OCI-LY7 (cell line): ENCODE measurements at regions not wholly inside any gene's neighbourhood (a gene's known extent, or its start where the extent isn't known, plus 50 kb on each side); places are given as distances from the start of the nearest gene placed in this dataset.

ENCODE experiments used
- BruUV-seq: library from RNA; stranded (reverse); fragments of 400-500 nt; replicated peaks from 2 replicates; lab custom pipeline; 2021; lab: Mats Ljungman, UMichigan
- CTCF ChIA-PET: fragments of 300-600 bp; sonication (Branson Sonifier 250); formaldehyde crosslinking; loops from one replicate; lab custom pipeline; 2022; ENCODE audit warnings: antibody characterized with exemption; ENCODE audit not compliant: unreplicated experiment; lab: Charles Lee
- POLR2A ChIA-PET: fragments of 300-600 bp; sonication (Branson Sonifier 250); formaldehyde crosslinking; loops from one replicate; lab custom pipeline; 2022; ENCODE audit warnings: antibody characterized with exemption; lab: Charles Lee
- DNase-seq: peaks from one replicate; pipeline ENCODE4 v3.0.0-alpha.2; 2015; ENCODE audit warnings: low spot score
- H2AFZ ChIP-seq: fragments of 200-600 bp; sonication (generic), shearing (Covaris generic); 2 replicates; pipeline ENCODE4 v1.6.1; 2014; ENCODE audit warnings: mild to moderate bottlenecking, antibody characterized with exemption, low read length, moderate library complexity
- H3K27ac ChIP-seq: fragments of 200-600 bp; sonication (generic); 2 replicates; pipeline ENCODE4 v1.5.1; 2014; ENCODE audit warnings: mixed run types, low read depth, mild to moderate bottlenecking, moderate library complexity, low read length, inconsistent platforms; ENCODE audit not compliant: poor library complexity, severe bottlenecking
- H3K36me3 ChIP-seq: fragments of 200-600 bp; sonication (generic); 2 replicates; pipeline ENCODE4 v1.6.1; 2014; ENCODE audit warnings: mild to moderate bottlenecking, antibody characterized with exemption, low read length, moderate library complexity, mixed read lengths; ENCODE audit not compliant: insufficient read depth
- H3K4me1 ChIP-seq: fragments of 200-600 bp; sonication (generic); 2 replicates; pipeline ENCODE4 v1.5.1; 2014; ENCODE audit warnings: mild to moderate bottlenecking, low read length; ENCODE audit not compliant: insufficient read depth, poor library complexity, severe bottlenecking
- H3K4me2 ChIP-seq: fragments of 200-600 bp; sonication (generic); 2 replicates; pipeline ENCODE4 v1.6.1; 2014; ENCODE audit warnings: mild to moderate bottlenecking, low read length
- H3K4me3 ChIP-seq: fragments of 200-600 bp; sonication (generic); 2 replicates; pipeline ENCODE4 v1.5.1; 2014; ENCODE audit warnings: mild to moderate bottlenecking, low read depth, low read length; ENCODE audit not compliant: poor library complexity, severe bottlenecking
- H3K79me2 ChIP-seq: fragments of 200-600 bp; sonication (generic); 2 replicates; pipeline ENCODE4 v1.6.1; 2016; ENCODE audit warnings: low read depth, mild to moderate bottlenecking, low read length, moderate library complexity, mixed read lengths; ENCODE audit not compliant: insufficient read depth
- H3K9me2 ChIP-seq: fragments of 200-600 bp; sonication (generic); 2 replicates; pipeline ENCODE4 v1.6.1; 2016; ENCODE audit warnings: mild to moderate bottlenecking, low read length, mixed read lengths; ENCODE audit not compliant: insufficient read depth
- H3K9me3 ChIP-seq: fragments of 200-600 bp; sonication (generic); 2 replicates; pipeline ENCODE4 v1.6.1; 2014; ENCODE audit warnings: mild to moderate bottlenecking, mixed run types, low read length, mixed read lengths
- H4K20me1 ChIP-seq: fragments of 200-600 bp; sonication (generic); 2 replicates; pipeline ENCODE4 v1.6.1; 2014; ENCODE audit warnings: mild to moderate bottlenecking, antibody characterized with exemption, low read length, moderate library complexity, mixed read lengths; ENCODE audit not compliant: insufficient read depth
- EZH2phosphoT487 ChIP-seq: fragments of 200-600 bp; sonication (generic); IDR thresholded peaks from 2 replicates; pipeline ENCODE4 v1.6.1; 2018; ENCODE audit warnings: low read depth, borderline replicate concordance, mild to moderate bottlenecking, mixed run types, antibody characterized with exemption, low read length, moderate library complexity, mixed read lengths
- intact Hi-C: fragments of 100-400 bp; cut with micrococcal nuclease; formaldehyde crosslinking; loops from one replicate; pipeline ENCODE4 v1.10.0; 2022; ENCODE audit not compliant: unreplicated experiment
- TF ChIP-seq, protein P1 (sequence below): fragments of 200-600 bp; sonication (generic); conservative IDR thresholded peaks from 2 replicates; pipeline ENCODE4 v1.5.1; 2014; ENCODE audit warnings: mild to moderate bottlenecking, antibody characterized with exemption, low read length, moderate library complexity, mixed read lengths

DNA sequence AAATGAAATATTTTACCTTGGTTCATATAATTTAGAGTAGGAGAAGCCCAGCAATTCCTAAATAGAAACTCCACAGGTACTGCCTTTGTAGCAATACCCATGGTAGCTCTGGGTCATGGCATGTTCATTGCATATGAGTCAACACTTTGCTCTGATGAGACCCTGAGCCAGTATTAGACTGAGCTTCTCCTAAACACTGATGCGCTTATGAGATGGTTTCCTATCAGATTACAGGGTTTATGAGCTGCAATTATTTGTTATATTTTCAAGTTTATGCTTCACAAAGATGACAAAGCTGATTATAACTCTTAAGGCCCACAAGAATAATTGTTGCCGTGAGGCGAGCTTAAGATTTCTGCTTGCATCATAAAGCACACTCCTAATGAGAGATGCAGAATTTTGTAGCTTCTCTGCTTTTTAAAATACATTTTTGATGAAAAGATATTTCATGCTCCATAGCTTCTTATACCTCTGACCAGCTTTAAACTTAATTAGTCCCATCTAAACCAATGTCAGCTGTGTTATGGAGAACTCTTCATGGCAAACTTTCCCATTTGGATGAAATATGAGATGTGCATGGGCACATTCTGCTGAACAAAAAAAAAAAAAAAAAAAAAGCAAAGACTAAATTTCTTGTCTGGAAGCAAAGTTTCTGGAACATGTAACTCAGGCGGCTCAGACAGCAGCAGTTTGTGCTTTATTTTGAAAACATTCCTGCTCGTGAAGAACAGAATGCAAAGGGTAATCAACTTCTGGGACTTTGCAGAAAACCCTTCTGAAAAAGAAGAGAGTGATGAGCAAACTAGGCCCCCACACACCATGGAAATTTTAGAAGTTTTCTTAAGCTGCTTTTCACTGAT is 162.6 kb downstream of the KCNE4 start:
- Histone ChIP-seq H4K20me1 (no peaks in the 10 kb centered on the region), H3K27ac (no peak overlapping the region), H3K4me2 (no peak overlapping the region), H3K36me3 (no peaks in the 10 kb centered on the region), H3K4me3 (no peak overlapping the region), H3K9me2 (no peaks in the 10 kb centered on the region), H3K79me2 (no peaks in the 10 kb centered on the region), H3K9me3 (no peaks in the 10 kb centered on the region), H3K4me1 (no peaks in the 10 kb centered on the region), H2AFZ (no peak overlapping the region)
- POLR2A ChIA-PET = interaction anchor here (0.7 to 0.8 kb wide), 2 partner anchors 29 to 1179 kb away, joined by 3 to 7 read pairs; no protein-coding TSS in a partner anchor
- TF ChIP-seq, protein P1, sequence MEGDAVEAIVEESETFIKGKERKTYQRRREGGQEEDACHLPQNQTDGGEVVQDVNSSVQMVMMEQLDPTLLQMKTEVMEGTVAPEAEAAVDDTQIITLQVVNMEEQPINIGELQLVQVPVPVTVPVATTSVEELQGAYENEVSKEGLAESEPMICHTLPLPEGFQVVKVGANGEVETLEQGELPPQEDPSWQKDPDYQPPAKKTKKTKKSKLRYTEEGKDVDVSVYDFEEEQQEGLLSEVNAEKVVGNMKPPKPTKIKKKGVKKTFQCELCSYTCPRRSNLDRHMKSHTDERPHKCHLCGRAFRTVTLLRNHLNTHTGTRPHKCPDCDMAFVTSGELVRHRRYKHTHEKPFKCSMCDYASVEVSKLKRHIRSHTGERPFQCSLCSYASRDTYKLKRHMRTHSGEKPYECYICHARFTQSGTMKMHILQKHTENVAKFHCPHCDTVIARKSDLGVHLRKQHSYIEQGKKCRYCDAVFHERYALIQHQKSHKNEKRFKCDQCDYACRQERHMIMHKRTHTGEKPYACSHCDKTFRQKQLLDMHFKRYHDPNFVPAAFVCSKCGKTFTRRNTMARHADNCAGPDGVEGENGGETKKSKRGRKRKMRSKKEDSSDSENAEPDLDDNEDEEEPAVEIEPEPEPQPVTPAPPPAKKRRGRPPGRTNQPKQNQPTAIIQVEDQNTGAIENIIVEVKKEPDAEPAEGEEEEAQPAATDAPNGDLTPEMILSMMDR = no peak
- no peak for TF ChIP-seq EZH2phosphoT487
- CTCF ChIA-PET = no interaction called here
- DNase-seq = no peak
- intact Hi-C loops = no loop called here
- BruUV-seq = no TSS peak

DNA sequence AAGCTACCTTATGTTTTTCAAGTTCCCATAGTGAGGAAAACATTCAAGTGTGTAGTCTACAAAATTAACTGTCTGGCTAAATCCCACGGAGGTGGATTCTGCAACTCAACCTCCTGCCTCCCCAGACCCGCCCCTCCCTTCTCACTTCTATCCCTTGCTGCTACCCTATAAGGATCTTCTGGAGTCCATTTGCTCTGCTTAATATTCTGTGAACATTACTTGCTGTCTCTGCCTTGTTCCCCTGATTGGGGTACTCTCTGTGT is 163.2 kb downstream of the KCNE4 start:
- no peaks in the 10 kb centered on the region for H3K79me2 ChIP-seq
- ChIA-PET POLR2A (interaction anchor here (0.8 kb wide), 1 partner anchor 28 kb away, joined by 3 read pairs; no protein-coding TSS in a partner anchor), CTCF (no interaction called here)
- no TSS peak for BruUV-seq
- H3K4me3 ChIP-seq = no peak overlapping the region
- no peaks in the 10 kb centered on the region for H4K20me1 ChIP-seq
- no peak overlapping the region for H3K4me2 ChIP-seq
- no peak overlapping the region for H2AFZ ChIP-seq
- TF ChIP-seq, protein P1 = no peak
- no peak for TF ChIP-seq EZH2phosphoT487
- no peaks in the 10 kb centered on the region for H3K4me1 ChIP-seq
- no peaks in the 10 kb centered on the region for H3K9me2 ChIP-seq
- no peaks in the 10 kb centered on the region for H3K9me3 ChIP-seq
- no peak for DNase-seq
- no peak overlapping the region for H3K27ac ChIP-seq
- H3K36me3 ChIP-seq = no peaks in the 10 kb centered on the region
- intact Hi-C loops = no loop called here

DNA sequence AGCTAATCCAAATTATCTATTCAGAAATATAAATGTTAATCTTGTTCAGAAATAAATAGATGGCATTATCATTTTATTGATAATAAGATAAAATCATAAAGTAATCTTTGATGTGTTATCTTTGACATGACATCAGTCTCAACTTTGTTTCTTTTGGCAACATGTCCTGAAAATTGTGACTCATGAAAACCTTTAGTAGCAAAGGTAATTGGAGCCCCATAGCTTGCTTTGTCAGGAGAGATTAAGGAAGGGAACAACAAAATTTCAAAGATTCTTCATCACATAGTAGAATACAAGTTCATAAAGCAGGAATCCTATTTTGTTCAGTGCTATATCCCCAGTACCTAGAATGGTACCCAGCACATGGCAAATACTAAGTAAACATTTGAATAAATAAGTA is 165.4 kb downstream of the KCNE4 start:
- Histone ChIP-seq H3K4me2 (no peak overlapping the region), H3K9me2 (no peaks in the 10 kb centered on the region), H2AFZ (no peak overlapping the region), H3K27ac (no peak overlapping the region), H3K4me1 (no peaks in the 10 kb centered on the region), H3K79me2 (no peaks in the 10 kb centered on the region), H3K36me3 (no peaks in the 10 kb centered on the region), H3K4me3 (no peak overlapping the region), H3K9me3 (no peaks in the 10 kb centered on the region), H4K20me1 (no peaks in the 10 kb centered on the region)
- no peak for DNase-seq
- no TSS peak for BruUV-seq
- intact Hi-C loops = no loop called here
- ChIA-PET CTCF (no interaction called here), POLR2A (no interaction called here)
- TF ChIP-seq EZH2phosphoT487 = no peak
- TF ChIP-seq, protein P1 = no peak
